ENCODE measurements at regions not wholly inside any gene's neighbourhood (a gene's known extent, or its start where the extent isn't known, plus 50 kb on each side); places are given as distances from the start of the nearest gene placed in this dataset.
"Not testable (repeated sequence)": the region's sequence is repeated elsewhere in the genome, so short reads cannot be mapped to it uniquely, and the experiment has no call there.

DNA sequence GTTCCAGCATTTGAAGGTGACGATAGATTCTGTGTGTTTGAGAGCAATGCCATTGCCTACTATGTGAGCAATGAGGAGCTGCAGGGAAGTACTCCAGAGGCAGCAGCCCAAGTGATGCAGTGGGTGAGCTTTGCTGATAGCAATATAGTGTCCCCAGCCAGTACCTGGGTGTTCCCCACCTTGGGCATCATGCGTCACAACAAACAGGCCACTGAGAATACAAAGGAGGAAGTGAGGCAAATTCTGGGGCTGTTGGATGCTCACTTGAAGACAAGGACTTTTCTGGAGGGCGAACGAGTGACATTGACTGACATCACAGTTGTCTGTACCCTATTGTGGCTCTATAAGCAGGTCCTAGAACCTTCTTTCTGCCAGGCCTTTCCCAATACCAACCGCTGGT lies 142.0 kb downstream of the PLS3 start:
- H3K27me3 ChIP-seq (ENCODE audit: control insufficient read depth, insufficient read depth, low read length) = peaks cover 9% of the 10 kb centered on the region
- no peaks in the 10 kb centered on the region for H3K9me3 ChIP-seq (replicated peaks; ENCODE audit: low read length)
- H3K4me1 ChIP-seq (ENCODE audit: control insufficient read depth, insufficient read depth, low read length) = no peaks in the 10 kb centered on the region
- no peaks in the 10 kb centered on the region for H3K36me3 ChIP-seq (ENCODE audit: insufficient read depth, low read length)
- no peak overlapping the region for H3K4me2 ChIP-seq (ENCODE audit: low read length)
- H3K4me3 ChIP-seq (ENCODE audit: low read length) = no peak overlapping the region
- no peak overlapping the region for H3K9ac ChIP-seq (ENCODE audit: low read depth, low read length)

DNA sequence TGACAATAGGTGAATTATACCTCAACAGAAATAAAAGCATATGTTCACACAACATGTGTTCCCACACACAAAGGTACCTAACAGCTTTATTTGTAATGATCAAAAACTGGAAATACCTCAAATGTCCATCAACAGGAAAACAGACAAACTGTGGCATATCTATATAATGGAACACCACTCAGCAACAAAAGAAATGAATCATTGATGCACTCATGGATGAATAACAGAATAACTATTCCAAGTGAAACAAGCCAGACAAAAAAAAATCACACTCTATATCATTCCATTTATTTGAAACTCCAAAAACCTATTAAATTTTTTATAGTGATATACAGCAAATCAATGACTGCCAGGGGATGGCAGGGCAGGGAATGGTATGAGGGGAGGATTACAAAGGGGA lies 148.1 kb downstream of the PLS3 start:
- peaks cover 19% of the 10 kb centered on the region for H3K27me3 ChIP-seq (ENCODE audit: control insufficient read depth, insufficient read depth, low read length)
- no peak overlapping the region for H3K4me2 ChIP-seq (ENCODE audit: low read length)
- H3K9me3 ChIP-seq (replicated peaks; ENCODE audit: low read length) = no peaks in the 10 kb centered on the region
- H3K4me1 ChIP-seq (ENCODE audit: control insufficient read depth, insufficient read depth, low read length) = no peaks in the 10 kb centered on the region
- H3K4me3 ChIP-seq (ENCODE audit: low read length) = no peak overlapping the region
- no peak overlapping the region for H3K9ac ChIP-seq (ENCODE audit: low read depth, low read length)
- H3K36me3 ChIP-seq (ENCODE audit: insufficient read depth, low read length) = no peaks in the 10 kb centered on the region

DNA sequence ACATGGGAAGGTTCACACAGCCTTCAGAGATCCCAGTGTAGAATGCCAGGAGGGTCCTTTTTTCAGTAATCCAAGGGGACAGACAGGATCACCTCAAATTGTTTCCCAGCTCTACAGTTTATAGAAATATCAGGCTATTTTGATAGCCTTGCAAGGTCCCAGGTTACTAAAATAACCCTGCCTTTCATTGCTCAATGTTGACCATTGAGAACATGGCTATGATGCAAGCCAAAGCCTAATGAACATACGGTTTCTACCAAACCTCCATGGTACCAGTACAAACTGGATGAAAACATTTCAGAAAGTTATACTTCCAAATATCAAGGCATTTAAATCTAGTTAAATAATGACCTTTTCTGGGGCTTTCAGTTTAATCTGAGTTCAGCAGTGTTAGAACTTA lies 151.5 kb downstream of the PLS3 start:
- Histone ChIP-seq H3K9ac (ENCODE audit: low read depth, low read length) (no peak overlapping the region), H3K36me3 (ENCODE audit: insufficient read depth, low read length) (no peaks in the 10 kb centered on the region), H3K4me1 (ENCODE audit: control insufficient read depth, insufficient read depth, low read length) (no peaks in the 10 kb centered on the region), H3K4me3 (ENCODE audit: low read length) (no peak overlapping the region), H3K9me3 (replicated peaks; ENCODE audit: low read length) (no peaks in the 10 kb centered on the region), H3K27me3 (ENCODE audit: control insufficient read depth, insufficient read depth, low read length) (peaks cover 19% of the 10 kb centered on the region), H3K4me2 (ENCODE audit: low read length) (no peak overlapping the region)

DNA sequence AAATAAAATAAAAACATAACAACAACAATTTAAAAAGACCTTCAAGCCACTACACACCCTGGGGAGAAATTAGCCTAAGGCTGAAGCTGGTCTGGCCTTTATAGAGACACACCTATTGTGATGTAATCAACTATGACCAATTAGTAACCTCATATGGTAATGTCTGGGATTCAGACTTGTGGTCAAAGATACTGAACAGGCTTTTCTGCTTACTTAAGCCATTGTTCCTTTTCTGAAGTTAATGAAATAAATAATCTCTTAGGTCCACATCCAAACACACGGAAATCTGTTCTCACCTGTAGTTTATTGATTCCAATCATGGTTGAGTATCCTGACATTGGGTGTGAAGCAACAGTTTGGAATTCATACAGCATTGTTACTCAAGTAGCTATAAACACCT lies 152.5 kb downstream of the PLS3 start:
- H3K4me3 ChIP-seq (ENCODE audit: low read length) = no peak overlapping the region
- H3K4me2 ChIP-seq (ENCODE audit: low read length) = no peak overlapping the region
- no peaks in the 10 kb centered on the region for H3K36me3 ChIP-seq (ENCODE audit: insufficient read depth, low read length)
- no peak overlapping the region for H3K9ac ChIP-seq (ENCODE audit: low read depth, low read length)
- H3K27me3 ChIP-seq (ENCODE audit: control insufficient read depth, insufficient read depth, low read length) = peaks cover 21% of the 10 kb centered on the region
- no peaks in the 10 kb centered on the region for H3K9me3 ChIP-seq (replicated peaks; ENCODE audit: low read length)
- H3K4me1 ChIP-seq (ENCODE audit: control insufficient read depth, insufficient read depth, low read length) = no peaks in the 10 kb centered on the region

DNA sequence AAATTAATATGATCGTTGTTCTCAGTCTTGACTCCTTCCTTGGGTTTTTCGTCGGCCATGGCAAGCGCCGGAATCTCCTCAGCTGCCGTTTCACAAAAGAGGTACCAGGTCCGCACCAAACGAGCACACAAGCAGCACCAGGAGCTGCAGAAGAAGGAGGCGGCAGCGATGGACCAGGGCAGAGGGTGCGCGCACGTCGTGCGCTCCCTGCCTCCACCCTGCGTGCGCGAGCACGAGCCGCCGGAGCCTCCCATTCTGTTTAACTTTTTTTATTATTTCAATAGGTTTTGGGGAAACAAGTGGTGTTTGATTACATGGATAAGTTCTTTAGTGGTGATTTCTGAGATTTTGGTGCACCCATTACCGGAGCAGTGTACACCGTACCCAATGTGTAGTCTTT lies 158.2 kb downstream of the PLS3 start:
- H3K9me3 ChIP-seq (replicated peaks; ENCODE audit: low read length) = no peaks in the 10 kb centered on the region
- H3K4me3 ChIP-seq (ENCODE audit: low read length) = no peak overlapping the region
- peaks cover 10% of the 10 kb centered on the region for H3K27me3 ChIP-seq (ENCODE audit: control insufficient read depth, insufficient read depth, low read length)
- no peak overlapping the region for H3K4me2 ChIP-seq (ENCODE audit: low read length)
- no peaks in the 10 kb centered on the region for H3K36me3 ChIP-seq (ENCODE audit: insufficient read depth, low read length)
- no peak overlapping the region for H3K9ac ChIP-seq (ENCODE audit: low read depth, low read length)
- H3K4me1 ChIP-seq (ENCODE audit: control insufficient read depth, insufficient read depth, low read length) = no peaks in the 10 kb centered on the region

DNA sequence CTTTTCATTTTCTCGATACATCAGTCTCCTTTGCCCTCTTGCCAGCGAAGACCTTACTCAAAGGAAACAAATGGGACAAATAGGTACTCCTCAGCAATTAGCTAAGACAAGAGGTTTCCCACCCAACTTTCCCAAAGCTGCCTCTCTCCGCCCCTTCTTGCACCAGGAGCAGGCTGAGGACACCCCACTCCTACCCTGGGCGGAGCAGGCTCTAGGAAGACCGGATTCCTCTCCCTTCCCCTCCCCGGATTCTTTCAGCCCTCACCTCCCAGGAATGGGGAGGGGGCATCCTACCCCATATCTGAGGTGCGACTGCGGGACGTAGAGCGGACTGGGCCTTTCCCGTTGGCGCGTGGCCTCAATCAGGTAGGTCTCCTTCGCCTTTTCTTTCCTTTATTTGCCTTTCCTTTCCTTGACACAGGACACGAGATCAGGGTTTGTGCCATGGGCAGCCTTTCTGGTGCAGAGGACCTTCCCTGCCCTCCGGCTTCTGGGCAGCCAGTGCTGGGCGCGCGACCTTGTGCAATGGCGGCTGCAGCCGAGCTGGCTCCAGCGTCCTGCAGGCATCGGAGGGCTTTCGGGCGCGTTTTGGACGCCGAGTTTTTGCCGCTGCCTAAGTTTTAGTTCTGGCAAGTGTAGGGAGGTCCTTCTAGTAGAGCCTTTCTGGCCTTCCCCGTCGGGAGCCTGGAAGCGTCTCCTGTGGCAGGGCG lies 161.9 kb downstream of the PLS3 start:
- not testable (repeated sequence) for H3K9me3 ChIP-seq (replicated peaks; ENCODE audit: low read length); H3K4me2 ChIP-seq (ENCODE audit: low read length); H3K36me3 ChIP-seq (ENCODE audit: insufficient read depth, low read length); H3K27me3 ChIP-seq (ENCODE audit: control insufficient read depth, insufficient read depth, low read length); H3K4me1 ChIP-seq (ENCODE audit: control insufficient read depth, insufficient read depth, low read length); H3K4me3 ChIP-seq (ENCODE audit: low read length); H3K9ac ChIP-seq (ENCODE audit: low read depth, low read length)

DNA sequence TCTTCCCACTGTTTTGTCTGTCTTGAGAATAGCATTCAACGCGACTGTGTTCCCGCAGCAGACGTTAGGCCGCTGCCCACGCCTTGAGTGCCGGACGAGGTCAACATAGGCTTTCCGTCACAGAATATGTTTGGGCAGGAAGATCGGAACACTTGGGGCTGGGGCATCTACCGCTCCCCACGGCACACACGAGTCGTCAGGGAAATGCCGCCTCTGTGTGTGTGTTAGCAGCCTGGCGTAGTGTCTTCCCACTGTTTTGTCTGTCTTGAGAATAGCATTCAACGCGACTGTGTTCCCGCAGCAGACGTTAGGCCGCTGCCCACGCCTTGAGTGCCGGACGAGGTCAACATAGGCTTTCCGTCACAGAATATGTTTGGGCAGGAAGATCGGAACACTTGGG lies 164.4 kb downstream of the PLS3 start:
- not testable (repeated sequence) for H3K9ac ChIP-seq (ENCODE audit: low read depth, low read length); H3K4me1 ChIP-seq (ENCODE audit: control insufficient read depth, insufficient read depth, low read length); H3K9me3 ChIP-seq (replicated peaks; ENCODE audit: low read length); H3K36me3 ChIP-seq (ENCODE audit: insufficient read depth, low read length); H3K4me3 ChIP-seq (ENCODE audit: low read length); H3K27me3 ChIP-seq (ENCODE audit: control insufficient read depth, insufficient read depth, low read length); H3K4me2 ChIP-seq (ENCODE audit: low read length)

DNA sequence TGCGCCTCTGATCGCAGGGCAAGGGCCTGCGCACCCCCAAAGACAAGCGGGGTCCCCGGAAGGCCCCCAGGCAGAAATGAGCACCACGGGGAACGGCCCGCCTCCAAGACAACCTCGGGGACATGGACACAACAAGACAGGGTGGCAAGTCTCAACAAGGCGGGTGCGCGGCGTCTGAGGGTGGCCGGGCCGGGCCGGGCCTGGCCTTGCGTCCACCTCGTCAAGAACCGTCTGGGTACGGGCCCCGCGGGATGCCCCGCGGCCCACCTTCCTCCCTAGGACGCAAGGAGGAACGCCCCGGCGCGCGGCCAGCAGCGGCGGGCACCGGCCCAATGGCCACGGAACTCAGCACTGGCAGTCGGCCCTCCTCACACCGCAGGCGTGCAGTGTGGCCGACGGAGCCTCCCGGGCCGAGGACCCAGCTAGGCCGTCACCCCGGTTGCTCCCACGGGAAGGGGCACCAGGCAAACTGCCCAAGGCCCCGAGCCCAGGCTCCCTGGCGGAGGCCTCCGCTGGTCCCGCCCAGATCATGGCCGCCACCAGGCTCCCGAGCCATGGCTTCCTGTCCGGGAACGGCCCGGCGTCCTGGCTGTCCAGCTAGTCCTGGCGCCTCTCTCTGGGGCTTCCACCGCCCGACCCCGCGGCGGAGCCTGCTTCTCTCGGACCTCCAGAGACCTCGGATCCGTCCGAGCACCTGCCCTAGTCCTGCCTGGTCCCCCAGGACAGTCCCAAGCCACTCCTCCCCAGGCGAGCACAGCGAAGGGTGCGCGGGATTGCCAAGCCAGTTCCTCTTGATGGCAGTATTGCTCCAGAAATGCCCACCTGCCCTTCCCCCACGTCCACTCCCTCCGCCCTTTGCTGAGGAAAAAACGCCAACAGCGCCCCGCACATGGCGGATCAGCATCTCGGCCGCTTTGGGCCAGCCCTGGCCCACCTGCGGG lies 167.1 kb downstream of the PLS3 start:
- H3K4me3 ChIP-seq (ENCODE audit: low read length) = not testable (repeated sequence)

DNA sequence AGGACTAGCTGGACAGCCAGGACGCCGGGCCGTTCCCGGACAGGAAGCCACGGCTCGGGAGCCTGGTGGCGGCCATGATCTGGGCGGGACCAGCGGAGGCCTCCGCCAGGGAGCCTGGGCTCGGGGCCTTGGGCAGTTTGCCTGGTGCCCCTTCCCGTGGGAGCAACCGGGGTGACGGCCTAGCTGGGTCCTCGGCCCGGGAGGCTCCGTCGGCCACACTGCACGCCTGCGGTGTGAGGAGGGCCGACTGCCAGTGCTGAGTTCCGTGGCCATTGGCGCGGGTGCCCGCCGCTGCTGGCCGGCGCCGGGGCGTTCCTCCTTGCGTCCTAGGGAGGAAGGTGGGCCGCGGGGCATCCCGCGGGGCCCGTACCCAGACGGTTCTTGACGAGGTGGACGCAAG lies 171.6 kb downstream of the PLS3 start:
- H3K27me3 ChIP-seq (ENCODE audit: control insufficient read depth, insufficient read depth, low read length); H3K9me3 ChIP-seq (replicated peaks; ENCODE audit: low read length); H3K4me2 ChIP-seq (ENCODE audit: low read length); H3K9ac ChIP-seq (ENCODE audit: low read depth, low read length); H3K4me3 ChIP-seq (ENCODE audit: low read length); H3K36me3 ChIP-seq (ENCODE audit: insufficient read depth, low read length); H3K4me1 ChIP-seq (ENCODE audit: control insufficient read depth, insufficient read depth, low read length): not testable (repeated sequence)

More for the DNA sequence above, 167.1 kb downstream of the PLS3 start:
- H3K9me3 ChIP-seq (replicated peaks; ENCODE audit: low read length); H3K27me3 ChIP-seq (ENCODE audit: control insufficient read depth, insufficient read depth, low read length); H3K9ac ChIP-seq (ENCODE audit: low read depth, low read length); H3K4me1 ChIP-seq (ENCODE audit: control insufficient read depth, insufficient read depth, low read length); H3K36me3 ChIP-seq (ENCODE audit: insufficient read depth, low read length); H3K4me2 ChIP-seq (ENCODE audit: low read length): not testable (repeated sequence)

DNA sequence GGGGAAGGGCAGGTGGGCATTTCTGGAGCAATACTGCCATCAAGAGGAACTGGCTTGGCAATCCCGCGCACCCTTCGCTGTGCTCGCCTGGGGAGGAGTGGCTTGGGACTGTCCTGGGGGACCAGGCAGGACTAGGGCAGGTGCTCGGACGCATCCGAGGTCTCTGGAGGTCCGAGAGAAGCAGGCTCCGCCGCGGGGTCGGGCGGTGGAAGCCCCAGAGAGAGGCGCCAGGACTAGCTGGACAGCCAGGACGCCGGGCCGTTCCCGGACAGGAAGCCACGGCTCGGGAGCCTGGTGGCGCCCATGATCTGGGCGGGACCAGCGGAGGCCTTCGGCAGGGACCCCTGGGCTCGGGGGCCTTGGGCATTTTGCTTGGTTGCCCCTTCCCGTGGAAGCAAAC lies 174.3 kb downstream of the PLS3 start:
- H3K27me3 ChIP-seq (ENCODE audit: control insufficient read depth, insufficient read depth, low read length); H3K4me2 ChIP-seq (ENCODE audit: low read length); H3K9ac ChIP-seq (ENCODE audit: low read depth, low read length); H3K9me3 ChIP-seq (replicated peaks; ENCODE audit: low read length); H3K36me3 ChIP-seq (ENCODE audit: insufficient read depth, low read length); H3K4me1 ChIP-seq (ENCODE audit: control insufficient read depth, insufficient read depth, low read length): not testable (repeated sequence)
- H3K4me3 ChIP-seq (ENCODE audit: low read length) = peak overlapping the region; percentile 56
